ENCODE measurements at regions not wholly inside any gene's neighbourhood (a gene's known extent, or its start where the extent isn't known, plus 50 kb on each side); places are given as distances from the start of the nearest gene placed in this dataset.

- TF ChIP-seq, protein P1, sequence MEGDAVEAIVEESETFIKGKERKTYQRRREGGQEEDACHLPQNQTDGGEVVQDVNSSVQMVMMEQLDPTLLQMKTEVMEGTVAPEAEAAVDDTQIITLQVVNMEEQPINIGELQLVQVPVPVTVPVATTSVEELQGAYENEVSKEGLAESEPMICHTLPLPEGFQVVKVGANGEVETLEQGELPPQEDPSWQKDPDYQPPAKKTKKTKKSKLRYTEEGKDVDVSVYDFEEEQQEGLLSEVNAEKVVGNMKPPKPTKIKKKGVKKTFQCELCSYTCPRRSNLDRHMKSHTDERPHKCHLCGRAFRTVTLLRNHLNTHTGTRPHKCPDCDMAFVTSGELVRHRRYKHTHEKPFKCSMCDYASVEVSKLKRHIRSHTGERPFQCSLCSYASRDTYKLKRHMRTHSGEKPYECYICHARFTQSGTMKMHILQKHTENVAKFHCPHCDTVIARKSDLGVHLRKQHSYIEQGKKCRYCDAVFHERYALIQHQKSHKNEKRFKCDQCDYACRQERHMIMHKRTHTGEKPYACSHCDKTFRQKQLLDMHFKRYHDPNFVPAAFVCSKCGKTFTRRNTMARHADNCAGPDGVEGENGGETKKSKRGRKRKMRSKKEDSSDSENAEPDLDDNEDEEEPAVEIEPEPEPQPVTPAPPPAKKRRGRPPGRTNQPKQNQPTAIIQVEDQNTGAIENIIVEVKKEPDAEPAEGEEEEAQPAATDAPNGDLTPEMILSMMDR (conservative IDR thresholded peaks at IDR 0.05): no peak
- no peak for TF ChIP-seq EZH2 (IDR thresholded peaks at IDR 0.05; ENCODE audit: low read depth)
Measured at GRCh38 chr21:22223385-22223784, 1225.2 kb downstream of the NCAM2 start.
